ENCODE measurements at regions not wholly inside any gene's neighbourhood (a gene's known extent, or its start where the extent isn't known, plus 50 kb on each side); places are given as distances from the start of the nearest gene placed in this dataset.

DNA sequence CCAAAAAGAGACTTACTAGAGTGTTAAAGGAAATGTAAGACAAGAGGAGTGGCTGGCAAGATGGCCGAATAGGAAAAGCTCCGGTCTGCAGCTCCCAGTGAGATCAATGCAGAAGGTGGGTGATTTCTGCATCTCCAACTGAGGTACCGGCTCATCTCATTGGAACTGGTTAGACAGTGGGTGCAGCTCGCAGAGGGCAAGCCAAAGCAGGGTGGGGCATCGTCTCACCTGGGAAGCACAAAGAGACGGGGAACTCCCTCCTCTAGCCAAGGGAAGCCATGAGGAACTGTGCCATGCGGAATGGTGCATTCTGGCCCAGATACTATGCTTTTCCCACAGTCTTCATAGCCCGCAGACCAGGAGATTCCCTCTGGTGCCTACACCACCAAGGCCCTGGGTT lies 308.7 kb downstream of the AGTPBP1 start:
- TF ChIP-seq, protein P1, sequence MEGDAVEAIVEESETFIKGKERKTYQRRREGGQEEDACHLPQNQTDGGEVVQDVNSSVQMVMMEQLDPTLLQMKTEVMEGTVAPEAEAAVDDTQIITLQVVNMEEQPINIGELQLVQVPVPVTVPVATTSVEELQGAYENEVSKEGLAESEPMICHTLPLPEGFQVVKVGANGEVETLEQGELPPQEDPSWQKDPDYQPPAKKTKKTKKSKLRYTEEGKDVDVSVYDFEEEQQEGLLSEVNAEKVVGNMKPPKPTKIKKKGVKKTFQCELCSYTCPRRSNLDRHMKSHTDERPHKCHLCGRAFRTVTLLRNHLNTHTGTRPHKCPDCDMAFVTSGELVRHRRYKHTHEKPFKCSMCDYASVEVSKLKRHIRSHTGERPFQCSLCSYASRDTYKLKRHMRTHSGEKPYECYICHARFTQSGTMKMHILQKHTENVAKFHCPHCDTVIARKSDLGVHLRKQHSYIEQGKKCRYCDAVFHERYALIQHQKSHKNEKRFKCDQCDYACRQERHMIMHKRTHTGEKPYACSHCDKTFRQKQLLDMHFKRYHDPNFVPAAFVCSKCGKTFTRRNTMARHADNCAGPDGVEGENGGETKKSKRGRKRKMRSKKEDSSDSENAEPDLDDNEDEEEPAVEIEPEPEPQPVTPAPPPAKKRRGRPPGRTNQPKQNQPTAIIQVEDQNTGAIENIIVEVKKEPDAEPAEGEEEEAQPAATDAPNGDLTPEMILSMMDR (IDR thresholded peaks at IDR 0.05; ENCODE audit: insufficient read depth, low read length, poor library complexity, severe bottlenecking) = no peak
- no peak for DNase-seq (ENCODE audit: low read depth)
- no peaks in the 10 kb centered on the region for H3K36me3 ChIP-seq (ENCODE audit: control insufficient read depth, insufficient read depth, low read length)
- H3K4me3 ChIP-seq (ENCODE audit: low read depth, low read length) = no peak overlapping the region
- H3K27me3 ChIP-seq (ENCODE audit: control insufficient read depth, insufficient read depth, low read length) = no peaks in the 10 kb centered on the region

DNA sequence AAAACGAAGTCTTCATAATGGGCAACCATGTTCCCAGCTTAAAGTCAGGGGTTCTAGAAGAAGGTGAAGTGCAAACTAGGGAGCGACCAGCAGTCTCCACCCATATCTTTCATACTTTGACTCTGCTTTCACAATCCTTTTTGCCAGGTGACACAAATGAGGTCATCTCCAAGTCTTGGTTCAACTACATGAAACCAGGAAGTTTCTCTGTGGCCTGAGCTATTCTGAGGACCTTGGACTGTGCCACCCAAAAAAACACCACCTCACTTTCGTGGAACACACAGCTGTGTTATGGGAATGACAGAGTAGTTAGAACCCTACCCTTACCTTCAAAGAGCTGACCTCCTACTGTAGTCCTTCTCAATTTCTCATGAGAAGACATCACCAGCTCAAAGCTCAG lies 309.2 kb downstream of the AGTPBP1 start:
- TF ChIP-seq, protein P1 (IDR thresholded peaks at IDR 0.05; ENCODE audit: insufficient read depth, low read length, poor library complexity, severe bottlenecking) = no peak
- H3K36me3 ChIP-seq (ENCODE audit: control insufficient read depth, insufficient read depth, low read length) = no peaks in the 10 kb centered on the region
- no peaks in the 10 kb centered on the region for H3K27me3 ChIP-seq (ENCODE audit: control insufficient read depth, insufficient read depth, low read length)
- H3K4me3 ChIP-seq (ENCODE audit: low read depth, low read length) = no peak overlapping the region
- no peak for DNase-seq (ENCODE audit: low read depth)

DNA sequence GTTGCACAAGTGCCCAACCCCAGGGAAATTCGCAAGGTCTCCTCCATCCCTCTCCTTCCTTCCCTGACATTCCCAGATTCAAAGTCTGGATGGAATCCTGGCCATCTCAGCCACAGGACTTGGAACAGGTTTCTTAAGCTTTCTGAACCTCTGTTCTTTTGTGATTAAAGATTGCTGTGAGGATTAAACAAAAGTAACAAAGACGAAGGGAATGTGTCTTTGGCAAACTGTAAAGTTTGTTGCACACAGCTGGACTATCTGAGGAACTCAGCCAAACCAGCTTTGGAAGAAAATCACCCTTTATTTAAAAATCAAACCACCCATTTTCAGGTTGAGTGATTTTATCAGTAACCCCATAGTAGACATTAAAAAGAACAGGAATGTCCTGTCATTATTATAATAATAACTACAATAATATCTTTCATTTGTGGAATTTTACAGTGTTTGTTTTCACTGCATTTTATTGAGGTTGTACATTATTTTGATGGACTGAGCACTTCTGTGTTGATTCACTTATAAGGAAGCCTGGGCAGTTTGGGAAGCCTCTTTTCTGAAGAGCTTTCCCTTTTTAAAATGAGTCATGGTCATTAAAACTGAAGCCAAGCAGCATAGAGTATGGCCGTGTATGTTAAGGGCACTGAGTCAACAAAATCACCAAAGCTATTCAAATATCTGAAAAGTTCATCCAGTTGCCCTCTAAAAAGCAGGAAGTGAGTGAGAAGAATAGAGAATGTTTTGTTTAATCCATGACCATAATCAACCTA lies 310.2 kb downstream of the AGTPBP1 start:
- TF ChIP-seq, protein P1 (IDR thresholded peaks at IDR 0.05; ENCODE audit: insufficient read depth, low read length, poor library complexity, severe bottlenecking) = no peak
- H3K36me3 ChIP-seq (ENCODE audit: control insufficient read depth, insufficient read depth, low read length) = no peaks in the 10 kb centered on the region
- no peak for DNase-seq (ENCODE audit: low read depth)
- H3K4me3 ChIP-seq (ENCODE audit: low read depth, low read length) = no peak overlapping the region
- no peaks in the 10 kb centered on the region for H3K27me3 ChIP-seq (ENCODE audit: control insufficient read depth, insufficient read depth, low read length)

DNA sequence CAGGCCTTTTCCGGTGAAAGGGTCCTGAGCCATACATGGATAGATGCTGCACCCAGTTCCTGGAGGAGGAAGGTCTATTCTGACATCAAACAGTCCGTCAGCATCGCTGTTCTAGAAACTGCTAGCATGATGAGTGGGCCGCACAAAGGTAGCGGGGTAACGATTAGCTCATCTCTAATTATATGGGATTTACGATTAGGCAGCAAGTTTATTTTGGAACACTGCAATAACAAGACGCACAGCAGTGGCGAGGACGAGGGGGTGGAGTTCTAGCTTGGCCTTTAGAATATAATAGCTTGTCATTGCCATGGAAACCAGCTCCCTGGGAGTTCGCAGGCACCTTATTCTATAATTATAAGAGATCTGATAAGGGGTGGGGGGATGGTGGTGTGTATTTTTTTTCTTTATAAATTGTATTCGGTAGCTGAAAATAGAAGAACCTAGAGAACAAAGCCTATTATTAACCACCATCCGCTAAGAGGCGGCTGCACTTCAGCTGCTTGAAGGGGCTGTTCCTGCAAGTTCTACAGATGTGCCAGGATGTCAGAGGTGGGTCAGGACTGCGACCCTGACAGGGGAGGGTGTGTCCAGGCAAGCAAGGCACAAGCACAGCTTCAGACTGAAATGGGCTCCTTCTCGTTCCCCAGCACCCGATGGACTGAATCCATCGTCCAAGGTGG lies 311.0 kb downstream of the AGTPBP1 start:
- no peaks in the 10 kb centered on the region for H3K36me3 ChIP-seq (ENCODE audit: control insufficient read depth, insufficient read depth, low read length)
- DNase-seq (ENCODE audit: low read depth) = no peak
- TF ChIP-seq, protein P1 (IDR thresholded peaks at IDR 0.05; ENCODE audit: insufficient read depth, low read length, poor library complexity, severe bottlenecking) = no peak
- H3K27me3 ChIP-seq (ENCODE audit: control insufficient read depth, insufficient read depth, low read length) = no peaks in the 10 kb centered on the region
- no peak overlapping the region for H3K4me3 ChIP-seq (ENCODE audit: low read depth, low read length)

DNA sequence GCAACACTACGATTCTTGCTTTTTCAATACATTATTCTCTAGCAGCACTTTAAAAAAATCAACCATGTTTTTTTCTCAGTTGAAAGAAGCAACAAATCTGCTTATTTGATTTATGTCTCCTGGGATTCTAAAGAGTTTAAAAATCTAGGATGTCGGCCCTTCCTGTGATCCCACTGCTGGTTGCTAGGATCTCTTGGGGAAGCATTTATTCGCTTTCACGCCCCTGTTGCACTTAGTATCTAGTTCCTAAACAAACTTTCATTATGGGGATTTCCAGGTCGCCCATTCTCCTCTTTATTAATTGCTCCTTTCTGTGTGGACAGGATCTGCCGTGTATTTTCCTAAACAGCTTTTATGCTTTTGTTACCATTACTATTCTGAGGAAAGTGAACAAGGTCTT lies 313.5 kb downstream of the AGTPBP1 start:
- DNase-seq (ENCODE audit: low read depth) = no peak
- no peaks in the 10 kb centered on the region for H3K36me3 ChIP-seq (ENCODE audit: control insufficient read depth, insufficient read depth, low read length)
- no peaks in the 10 kb centered on the region for H3K27me3 ChIP-seq (ENCODE audit: control insufficient read depth, insufficient read depth, low read length)
- H3K4me3 ChIP-seq (ENCODE audit: low read depth, low read length) = no peak overlapping the region
- TF ChIP-seq, protein P1 (IDR thresholded peaks at IDR 0.05; ENCODE audit: insufficient read depth, low read length, poor library complexity, severe bottlenecking) = no peak

Data from kidney epithelial cell (primary cell).